ENCODE measurements at regions not wholly inside any gene's neighbourhood (a gene's known extent, or its start where the extent isn't known, plus 50 kb on each side); places are given as distances from the start of the nearest gene placed in this dataset.

GRCh38 chr3:104715972-104716371 lies 650.7 kb upstream of the ALCAM start:
- TF ChIP-seq CTCF (IDR thresholded peaks at IDR 0.05 in 2 of 3, conservative IDR thresholded peaks at IDR 0.05 in 1 of 3; ENCODE audit: control insufficient read depth in 2 of 3, extremely low read depth in 1 of 3, insufficient read depth in 1 of 3, low read depth in 3 of 3, low read length in 3 of 3) (no peak), EZH2 (IDR thresholded peaks at IDR 0.05; ENCODE audit: borderline replicate concordance, control insufficient read depth, low read depth, low read length) (no peak), MXI1 (IDR thresholded peaks at IDR 0.05; ENCODE audit: low read depth, low read length) (no peak), TAF1 (IDR thresholded peaks at IDR 0.05; ENCODE audit: borderline replicate concordance, low read depth, low read length) (no peak), POLR2AphosphoS5 (IDR thresholded peaks at IDR 0.05; ENCODE audit: low read length) (no peak), NBN (IDR thresholded peaks at IDR 0.05) (no peak), POLR2A (IDR thresholded peaks at IDR 0.05; ENCODE audit: low read depth, low read length) (no peak), RAD51 (IDR thresholded peaks at IDR 0.05) (no peak), BACH1 (IDR thresholded peaks at IDR 0.05; ENCODE audit: borderline replicate concordance) (no peak), EED (IDR thresholded peaks at IDR 0.05; ENCODE audit: low read depth) (no peak), ATF2 (IDR thresholded peaks at IDR 0.05; ENCODE audit: low read length) (no peak)
